ENCODE measurements at regions not wholly inside any gene's neighbourhood (a gene's known extent, or its start where the extent isn't known, plus 50 kb on each side); places are given as distances from the start of the nearest gene placed in this dataset.

GRCh38 chr21:43262427-43262826 lies 93.6 kb downstream of the CRYAA start:
- CTCF ChIA-PET, result no interaction called here

More at GRCh38 chr21:43262427-43262826, 93.6 kb downstream of the CRYAA start:
- ChIA-PET RAD21 (ENCODE audit: low non-redundant PET in 1 of 2, low total read pairs in 2 of 2, uncharacterized antibody in 2 of 2, unreplicated experiment in 2 of 2) (no interaction called here), POLR2A (no interaction called here)
- no peak for DNase-seq (ENCODE audit: low read depth, low spot score)
- H3K4me3 ChIP-seq (replicated peaks in 1 of 2; ENCODE audit: low read depth in 1 of 2, low read length in 2 of 2), result no peak overlapping the region
- no peaks in the 10 kb centered on the region for H3K4me1 ChIP-seq (ENCODE audit: control insufficient read depth in 1 of 2, insufficient read depth in 2 of 2, low read length in 2 of 2)
- H3K27ac ChIP-seq (ENCODE audit: low read depth, low read length), result no peak overlapping the region; the same call in 1 of the 2 replicates
- no peaks in the 10 kb centered on the region for H4K20me1 ChIP-seq (ENCODE audit: insufficient read depth)
- intact Hi-C loops (cut with micrococcal nuclease), result no loop called here
- H3K9me3 ChIP-seq (ENCODE audit: control insufficient read depth in 1 of 2, insufficient read depth in 1 of 2, low read depth in 1 of 2, low read length in 2 of 2), result peaks cover 0 to 4% of the 10 kb centered on the region in 2 experiments; a peak in 1 of 4 replicates
- BruUV-seq (replicated peaks), result no TSS peak
- no peaks in the 10 kb centered on the region for H3K79me2 ChIP-seq (ENCODE audit: insufficient read depth, low read length)
- 0 out of 2 replicates have a peak, but pooled peaks have one; percentile 27 for ATAC-seq
- no peaks in the 10 kb centered on the region for H3K9me2 ChIP-seq (ENCODE audit: insufficient read depth)
- no peaks in the 10 kb centered on the region for H3K36me3 ChIP-seq (ENCODE audit: control insufficient read depth in 1 of 2, insufficient read depth in 2 of 2, low read length in 2 of 2)
- no peaks in the 10 kb centered on the region for H3K27me3 ChIP-seq (ENCODE audit: insufficient read depth, low read length)
- H2AFZ ChIP-seq (ENCODE audit: low read depth, low read length, poor library complexity, severe bottlenecking), result no peak overlapping the region
- TF ChIP-seq ZFX (IDR thresholded peaks at IDR 0.05), result no peak
- TF ChIP-seq EGR1 (IDR thresholded peaks at IDR 0.05; ENCODE audit: low read depth), result no peak
- TF ChIP-seq POLR2A (IDR thresholded peaks at IDR 0.05; ENCODE audit: borderline replicate concordance, extremely low read depth, insufficient read depth, insufficient read length), result no peak
- no peak for TF ChIP-seq TCF7L2 (IDR thresholded peaks at IDR 0.05; ENCODE audit: borderline replicate concordance, extremely low read depth, insufficient read depth, insufficient read length)
- TF ChIP-seq ATF3 (IDR thresholded peaks at IDR 0.05), result no peak
- H3K9ac ChIP-seq (ENCODE audit: low read length), result no peak overlapping the region
- no peak overlapping the region for H3K4me2 ChIP-seq (ENCODE audit: low read length)

Data from HCT116 (cell line).